OCI-LY1 (cell line): ENCODE measurements at regions not wholly inside any gene's neighbourhood (a gene's known extent, or its start where the extent isn't known, plus 50 kb on each side); places are given as distances from the start of the nearest gene placed in this dataset.

Experiments used
- H2AFZ ChIP-seq: fragments of 200-600 bp; sonication (generic), shearing (Covaris generic); 2 replicates; pipeline ENCODE4 v1.6.0; 2014; ENCODE audit warnings: antibody characterized with exemption, mild to moderate bottlenecking, low read length
- H3F3A ChIP-seq: fragments of 200-600 bp; sonication (generic), shearing (Covaris generic); 2 replicates; pipeline ENCODE4 v1.6.0; 2014; ENCODE audit warnings: mild to moderate bottlenecking, antibody characterized with exemption, low read length, moderate library complexity; ENCODE audit not compliant: insufficient read depth
- H3K27ac ChIP-seq: fragments of 200-600 bp; sonication (generic); 2 replicates; pipeline ENCODE4 v1.5.1; 2014; ENCODE audit warnings: low read length, mixed run types, mild to moderate bottlenecking, low read depth; ENCODE audit not compliant: poor library complexity, severe bottlenecking
- H3K27me3 ChIP-seq: fragments of 200-600 bp; sonication (generic); 2 replicates; pipeline ENCODE4 v1.6.0; 2014; ENCODE audit warnings: antibody characterized with exemption, mild to moderate bottlenecking, low read length, moderate library complexity; ENCODE audit not compliant: insufficient read depth
- H3K36me3 ChIP-seq: fragments of 200-600 bp; sonication (generic); 2 replicates; pipeline ENCODE4 v1.6.1; 2014; ENCODE audit warnings: mild to moderate bottlenecking, antibody characterized with exemption, low read length, moderate library complexity, mixed read lengths; ENCODE audit not compliant: insufficient read depth
- H3K4me1 ChIP-seq: fragments of 200-600 bp; sonication (generic); 2 replicates; pipeline ENCODE4 v1.5.1; 2014; ENCODE audit warnings: mild to moderate bottlenecking, low read length, moderate library complexity; ENCODE audit not compliant: insufficient read depth, severe bottlenecking
- H3K4me2 ChIP-seq: fragments of 200-600 bp; sonication (generic), shearing (Covaris generic); 2 replicates; pipeline ENCODE4 v1.6.1; 2014; ENCODE audit warnings: low read length
- H3K4me3 ChIP-seq: fragments of 200-600 bp; sonication (generic); 2 replicates; pipeline ENCODE4 v1.5.1; 2014; ENCODE audit warnings: low read length, low read depth, mild to moderate bottlenecking, mixed read lengths; ENCODE audit not compliant: poor library complexity, severe bottlenecking
- H3K79me2 ChIP-seq: fragments of 200-600 bp; shearing (Covaris generic); 2 replicates; pipeline ENCODE4 v1.6.1; 2016; ENCODE audit warnings: mixed run types, low read length, mixed read lengths; ENCODE audit not compliant: insufficient read depth
- H3K9ac ChIP-seq: fragments of 200-600 bp; sonication (generic), shearing (Covaris generic); 2 replicates; pipeline ENCODE4 v1.6.1; 2014; ENCODE audit warnings: mild to moderate bottlenecking, low read length, mixed read lengths
- H3K9me2 ChIP-seq: fragments of 200-600 bp; sonication (generic), shearing (Covaris generic); 2 replicates; pipeline ENCODE4 v1.6.1; 2014; ENCODE audit warnings: low read depth, mild to moderate bottlenecking, low read length, mixed read lengths
- H3K9me3 ChIP-seq: fragments of 200-600 bp; shearing (Covaris generic); 2 replicates; pipeline ENCODE4 v1.6.1; 2014; ENCODE audit warnings: low read length, mixed read lengths
- H4K20me1 ChIP-seq: fragments of 200-600 bp; sonication (generic), shearing (Covaris generic); 2 replicates; pipeline ENCODE4 v1.6.0; 2016; ENCODE audit warnings: mild to moderate bottlenecking, low read length; ENCODE audit not compliant: insufficient read depth
- CTCF ChIP-seq: fragments of 200-600 bp; sonication (generic), shearing (Covaris generic); IDR thresholded peaks from 2 replicates; pipeline ENCODE4 v1.5.1; 2017; ENCODE audit warnings: mild to moderate bottlenecking, antibody characterized with exemption, low read length, moderate library complexity, mixed read lengths
- EZH2 ChIP-seq: fragments of 200-600 bp; sonication (generic), shearing (Covaris generic); IDR thresholded peaks from 2 replicates; pipeline ENCODE4 v1.8.0; 2017; ENCODE audit warnings: borderline replicate concordance, mixed run types, mild to moderate bottlenecking, antibody characterized with exemption, low read length, moderate library complexity, mixed read lengths

GRCh38 chr5:18018472-18018871 lies 384.2 kb downstream of the TAF11L14 start:
- H3K36me3 ChIP-seq = no peaks in the 10 kb centered on the region
- H3K4me1 ChIP-seq = no peaks in the 10 kb centered on the region
- no peak overlapping the region for H3K27ac ChIP-seq
- H3F3A ChIP-seq = no peaks in the 10 kb centered on the region
- no peak overlapping the region for H2AFZ ChIP-seq
- H3K4me3 ChIP-seq = no peak overlapping the region
- no peak for TF ChIP-seq EZH2
- TF ChIP-seq CTCF = no peak
- H3K27me3 ChIP-seq = no peaks in the 10 kb centered on the region
- no peaks in the 10 kb centered on the region for H3K79me2 ChIP-seq
- H3K9me2 ChIP-seq = no peaks in the 10 kb centered on the region
- no peak overlapping the region for H3K9ac ChIP-seq
- H3K4me2 ChIP-seq = no peak overlapping the region
- no peaks in the 10 kb centered on the region for H4K20me1 ChIP-seq
- no peaks in the 10 kb centered on the region for H3K9me3 ChIP-seq

GRCh38 chr5:18023275-18023674 lies 389.0 kb downstream of the TAF11L14 start:
- no peak overlapping the region for H3K4me2 ChIP-seq
- H3K4me1 ChIP-seq = no peaks in the 10 kb centered on the region
- H3K79me2 ChIP-seq = no peaks in the 10 kb centered on the region
- TF ChIP-seq CTCF (no peak), EZH2 (no peak)
- H2AFZ ChIP-seq = no peak overlapping the region
- no peaks in the 10 kb centered on the region for H3K36me3 ChIP-seq
- H3K9me3 ChIP-seq = no peaks in the 10 kb centered on the region
- no peaks in the 10 kb centered on the region for H3K9me2 ChIP-seq
- H3K27ac ChIP-seq = no peak overlapping the region
- H3K9ac ChIP-seq = no peak overlapping the region
- H3F3A ChIP-seq = no peaks in the 10 kb centered on the region
- H3K27me3 ChIP-seq = no peaks in the 10 kb centered on the region
- H4K20me1 ChIP-seq = no peaks in the 10 kb centered on the region
- H3K4me3 ChIP-seq = no peak overlapping the region

GRCh38 chr5:18023986-18024385 lies 389.7 kb downstream of the TAF11L14 start:
- Histone ChIP-seq H3K27ac (no peak overlapping the region), H3F3A (no peaks in the 10 kb centered on the region), H3K79me2 (no peaks in the 10 kb centered on the region), H3K36me3 (no peaks in the 10 kb centered on the region), H3K4me2 (no peak overlapping the region), H3K9me2 (no peaks in the 10 kb centered on the region), H2AFZ (no peak overlapping the region), H4K20me1 (no peaks in the 10 kb centered on the region), H3K9ac (no peak overlapping the region), H3K27me3 (no peaks in the 10 kb centered on the region), H3K9me3 (no peaks in the 10 kb centered on the region), H3K4me1 (no peaks in the 10 kb centered on the region), H3K4me3 (no peak overlapping the region)
- TF ChIP-seq CTCF (no peak), EZH2 (no peak)
